B cell (primary cell): ENCODE measurements at regions not wholly inside any gene's neighbourhood (a gene's known extent, or its start where the extent isn't known, plus 50 kb on each side); places are given as distances from the start of the nearest gene placed in this dataset.

Experiments used
- ATAC-seq: fragments of 200-7000 bp; cut with Tn5 transposase; one replicate; pipeline ENCODE4 v1.10.0; 2021; ENCODE audit warnings: low read depth, mild to moderate bottlenecking, moderate number of reproducible peaks, moderate library complexity
- CTCF ChIA-PET: fragments of 350-600 bp; sonication (Branson Sonifier 250); formaldehyde crosslinking; loops from one replicate; lab custom pipeline; 2021; ENCODE audit warnings: antibody characterized with exemption, inconsistent platforms; lab: Charles Lee
- POLR2A ChIA-PET: fragments of 350-600 bp; sonication (Branson Sonifier 250); formaldehyde crosslinking; loops from one replicate; lab custom pipeline; 2021; ENCODE audit warnings: antibody characterized with exemption; lab: Charles Lee
- DNase-seq: peaks from one replicate; pipeline ENCODE4 v3.0.0; 2013
- H2AFZ ChIP-seq: 2 replicates; pipeline ENCODE4 v1.6.1; 2012; ENCODE audit warnings: mild to moderate bottlenecking, low read depth, low read length; ENCODE audit not compliant: insufficient read depth, poor library complexity, severe bottlenecking
- H3K27ac ChIP-seq, 2 donors: 1 replicate in 1 of 2; 2 replicates in 1 of 2; pipeline ENCODE4 v1.5.1; 2012 to 2013; ENCODE audit warnings: low read length in 2 of 2, mild to moderate bottlenecking in 2 of 2, moderate library complexity in 1 of 2
- H3K27me3 ChIP-seq, 4 experiments: fragments of 200-600 bp in 1 of 4; sonication (generic) in 1 of 4; replicated peaks in 1 of 4; 1 replicate in 2 of 4; 2 replicates in 2 of 4; pipeline versions ENCODE4 v1.6.1 to v1.7.0; 2013 to 2016; ENCODE audit warnings: low read length in 3 of 4, mild to moderate bottlenecking in 2 of 4, mixed read lengths in 1 of 4, moderate library complexity in 1 of 4; ENCODE audit not compliant: insufficient read depth in 4 of 4, control insufficient read depth in 3 of 4; ENCODE audit errors: control extremely low read depth in 1 of 4
- H3K36me3 ChIP-seq, 2 experiments: replicated peaks in 1 of 2; 1 replicate in 1 of 2; 2 replicates in 1 of 2; pipeline versions ENCODE4 v1.6.1 to v1.7.1; 2013; ENCODE audit warnings: low read length in 1 of 2; ENCODE audit not compliant: insufficient read depth in 2 of 2, control insufficient read depth in 1 of 2; ENCODE audit errors: control extremely low read depth in 1 of 2, extremely low read depth in 1 of 2
- H3K4me1 ChIP-seq, 2 donors: fragments of 200-600 bp in 1 of 2; sonication (generic) in 1 of 2; 1 replicate in 1 of 2; 2 replicates in 1 of 2; pipeline versions ENCODE4 v1.5.1 to v1.6.1; 2013 to 2017; ENCODE audit warnings: low read length in 2 of 2; ENCODE audit not compliant: control insufficient read depth in 2 of 2, insufficient read depth in 2 of 2
- H3K4me2 ChIP-seq: replicated peaks from 2 replicates; pipeline ENCODE3; 2012; ENCODE audit warnings: mild to moderate bottlenecking, low read depth, low read length; ENCODE audit not compliant: poor library complexity, severe bottlenecking
- H3K4me3 ChIP-seq, 5 experiments: fragments of 200-600 bp in 1 of 5; sonication (generic) in 1 of 5; 1 replicate in 3 of 5; 2 replicates in 2 of 5; pipeline versions ENCODE4 v1.5.1 to v1.7.0; 2011 to 2016; ENCODE audit warnings: low read length in 4 of 5, mild to moderate bottlenecking in 4 of 5, low read depth in 2 of 5, control low read depth in 1 of 5, moderate library complexity in 1 of 5; ENCODE audit not compliant: insufficient read depth in 1 of 5; ENCODE audit errors: control extremely low read depth in 1 of 5, extremely low read depth in 1 of 5
- H3K79me2 ChIP-seq: fragments of 200-600 bp; sonication (generic); one replicate; pipeline ENCODE4 v1.6.0; 2016; ENCODE audit warnings: low read length; ENCODE audit not compliant: control insufficient read depth, insufficient read depth
- H3K9ac ChIP-seq: fragments of 200-600 bp; sonication (generic); 2 replicates; pipeline ENCODE4 v1.6.1; 2017; ENCODE audit warnings: mild to moderate bottlenecking, low read length, moderate library complexity
- H3K9me3 ChIP-seq, 3 donors: one replicate each; pipeline versions ENCODE4 v1.6.1 to v1.7.1; 2013; ENCODE audit warnings: low read length in 2 of 3; ENCODE audit not compliant: control insufficient read depth in 2 of 3, insufficient read depth in 1 of 3; ENCODE audit errors: control extremely low read depth in 1 of 3
- H4K20me1 ChIP-seq: 2 replicates; pipeline ENCODE4 v1.6.0; 2012; ENCODE audit warnings: mild to moderate bottlenecking, low read length; ENCODE audit not compliant: insufficient read depth, control insufficient read depth, poor library complexity, severe bottlenecking
- H3K27ac Mint-ChIP-seq: one replicate; pipeline ENCODE4 v1.8.0; 2021; ENCODE audit warnings: mixed read lengths
- H3K27me3 Mint-ChIP-seq: one replicate; pipeline ENCODE4 v1.8.0; 2021; ENCODE audit warnings: mixed read lengths
- H3K4me1 Mint-ChIP-seq: one replicate; pipeline ENCODE4 v1.8.0; 2021; ENCODE audit warnings: mixed read lengths
- H3K4me3 Mint-ChIP-seq: one replicate; pipeline ENCODE4 v1.8.0; 2021; ENCODE audit warnings: mixed read lengths
- H3K9me3 Mint-ChIP-seq: one replicate; pipeline ENCODE4 v1.8.0; 2022; ENCODE audit warnings: mixed read lengths; ENCODE audit not compliant: insufficient read depth
- EZH2 ChIP-seq: IDR thresholded peaks from 2 replicates; pipeline ENCODE4 v1.6.1; 2012; ENCODE audit warnings: borderline replicate concordance, low read depth, mild to moderate bottlenecking, moderate library complexity, low read length; ENCODE audit not compliant: insufficient read depth, poor library complexity, severe bottlenecking
- WGBS: methylation state at CpG from one replicate; pipeline ENCODE4 v1.1.5; 2013; ENCODE audit warnings: missing lambda C conversion rate; ENCODE audit not compliant: insufficient coverage; 5-methylcytosine and 5-hydroxymethylcytosine counted together
- intact Hi-C: fragments of 100-400 bp; cut with micrococcal nuclease; formaldehyde crosslinking; loops from one replicate; pipeline ENCODE4 v1.10.0; 2022
- TF ChIP-seq, protein P1 (sequence below): fragments of 200-600 bp; IDR thresholded peaks from one replicate; pipeline ENCODE4 v1.8.0; 2022; ENCODE audit warnings: antibody characterized with exemption, mild to moderate bottlenecking

DNA sequence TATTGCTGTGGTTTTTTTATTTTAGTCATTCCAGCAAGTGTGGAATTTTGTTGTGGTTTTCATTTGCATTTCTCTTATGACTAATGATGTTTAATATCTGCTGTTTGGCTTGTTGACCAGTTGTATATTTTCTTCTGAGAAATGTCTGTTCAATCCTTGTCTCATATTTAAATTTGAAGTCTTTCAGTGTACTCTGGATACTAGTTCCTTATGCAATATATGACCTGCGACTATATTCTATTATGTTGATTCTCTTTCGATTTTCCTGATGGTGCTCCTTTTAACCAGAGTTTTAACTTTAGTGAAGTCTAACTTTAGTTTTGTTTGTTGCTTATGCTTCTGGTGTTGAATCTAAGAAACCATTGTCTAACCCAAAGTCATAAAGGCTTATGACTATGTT, 1528.0 kb downstream of the TECRL start:
- POLR2A ChIA-PET = no interaction called here
- no peaks in the 10 kb centered on the region for H3K4me1 ChIP-seq

DNA sequence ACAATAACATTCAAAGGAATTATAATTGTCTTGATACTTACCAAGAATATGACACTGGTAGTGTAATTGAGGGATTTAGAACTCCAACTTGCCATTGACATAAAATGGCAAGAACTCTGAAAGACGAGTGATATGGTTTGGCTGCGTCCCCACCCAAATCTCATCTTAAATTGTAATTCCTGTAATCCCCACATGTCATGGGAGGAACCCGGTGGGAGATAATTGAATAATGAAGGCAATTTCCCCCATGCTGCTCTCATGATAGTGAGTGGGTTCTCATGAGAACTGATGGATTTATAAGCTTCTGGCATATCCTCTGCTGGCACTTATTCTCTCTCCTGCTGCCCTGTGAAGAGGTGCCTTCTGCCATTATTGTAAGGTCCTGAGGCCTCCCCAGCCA, 1536.4 kb downstream of the TECRL start:
- CTCF ChIA-PET = no interaction called here
- Histone ChIP-seq H3K4me1 (no peaks in the 10 kb centered on the region), H4K20me1 (no peaks in the 10 kb centered on the region), H3K27ac (no peak overlapping the region), H3K9ac (no peak overlapping the region), H3K9me3 (peaks cover 0 to 4% (median 1%) of the 10 kb centered on the region in 3 donors), H3K36me3 (no peaks in the 10 kb centered on the region), H3K79me2 (no peaks in the 10 kb centered on the region), H2AFZ (no peak overlapping the region), H3K4me2 (no peak overlapping the region), H3K27me3 (no peaks in the 10 kb centered on the region), H3K4me3 (no peak overlapping the region)
- WGBS = no CpG with 5 or more reads among the region's 3 CpGs
- TF ChIP-seq, protein P1, sequence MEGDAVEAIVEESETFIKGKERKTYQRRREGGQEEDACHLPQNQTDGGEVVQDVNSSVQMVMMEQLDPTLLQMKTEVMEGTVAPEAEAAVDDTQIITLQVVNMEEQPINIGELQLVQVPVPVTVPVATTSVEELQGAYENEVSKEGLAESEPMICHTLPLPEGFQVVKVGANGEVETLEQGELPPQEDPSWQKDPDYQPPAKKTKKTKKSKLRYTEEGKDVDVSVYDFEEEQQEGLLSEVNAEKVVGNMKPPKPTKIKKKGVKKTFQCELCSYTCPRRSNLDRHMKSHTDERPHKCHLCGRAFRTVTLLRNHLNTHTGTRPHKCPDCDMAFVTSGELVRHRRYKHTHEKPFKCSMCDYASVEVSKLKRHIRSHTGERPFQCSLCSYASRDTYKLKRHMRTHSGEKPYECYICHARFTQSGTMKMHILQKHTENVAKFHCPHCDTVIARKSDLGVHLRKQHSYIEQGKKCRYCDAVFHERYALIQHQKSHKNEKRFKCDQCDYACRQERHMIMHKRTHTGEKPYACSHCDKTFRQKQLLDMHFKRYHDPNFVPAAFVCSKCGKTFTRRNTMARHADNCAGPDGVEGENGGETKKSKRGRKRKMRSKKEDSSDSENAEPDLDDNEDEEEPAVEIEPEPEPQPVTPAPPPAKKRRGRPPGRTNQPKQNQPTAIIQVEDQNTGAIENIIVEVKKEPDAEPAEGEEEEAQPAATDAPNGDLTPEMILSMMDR = no peak
- no peak for TF ChIP-seq EZH2
- POLR2A ChIA-PET = no interaction called here
- Mint-ChIP-seq H3K4me3 (no peak overlapping the region), H3K9me3 (peaks cover 3% of the 10 kb centered on the region), H3K27ac (no peak overlapping the region), H3K4me1 (no peaks in the 10 kb centered on the region), H3K27me3 (no peaks in the 10 kb centered on the region)
- intact Hi-C loops = no loop called here
- DNase-seq (no peak), ATAC-seq (no peak)

More for the DNA sequence above, 1528.0 kb downstream of the TECRL start:
- Histone ChIP-seq H3K4me2 (no peak overlapping the region), H3K4me3 (no peak overlapping the region), H2AFZ (no peak overlapping the region), H4K20me1 (no peaks in the 10 kb centered on the region), H3K9ac (no peak overlapping the region), H3K27ac (no peak overlapping the region), H3K9me3 (no peaks in the 10 kb centered on the region), H3K36me3 (no peaks in the 10 kb centered on the region), H3K27me3 (no peaks in the 10 kb centered on the region), H3K79me2 (no peaks in the 10 kb centered on the region)
- TF ChIP-seq, protein P1 = no peak
- TF ChIP-seq EZH2 = no peak
- Mint-ChIP-seq H3K4me1 (no peaks in the 10 kb centered on the region), H3K27ac (no peak overlapping the region), H3K4me3 (no peak overlapping the region), H3K9me3 (peaks cover 3% of the 10 kb centered on the region), H3K27me3 (no peaks in the 10 kb centered on the region)
- WGBS = no CpG with 5 or more reads among the region's 2 CpGs
- intact Hi-C loops = no loop called here
- DNase-seq = no peak
- no peak for ATAC-seq
- CTCF ChIA-PET = no interaction called here
